Stimulated activated CD8-positive, alpha-beta memory T cell treated with anti-CD3 and anti-CD28 coated beads, Interleukin-12 subunit alpha, Interleukin-12 subunit beta, amount 100 ng/mL, for 4 hours (primary cell): ENCODE measurements at regions not wholly inside any gene's neighbourhood (a gene's known extent, or its start where the extent isn't known, plus 50 kb on each side); places are given as distances from the start of the nearest gene placed in this dataset.

Experiments used
- DNase-seq: peaks from one replicate; pipeline ENCODE4 v3.0.0-alpha.2; 2020; ENCODE audit warnings: low read depth

GRCh38 chr20:61163031-61163430 lies 89.0 kb upstream of the CDH4 start:
- no peak for DNase-seq

GRCh38 chr20:61166324-61166723 lies 85.7 kb upstream of the CDH4 start:
- DNase-seq: no peak

GRCh38 chr20:61168605-61169004 lies 83.5 kb upstream of the CDH4 start:
- no peak for DNase-seq

GRCh38 chr20:61169874-61170273 lies 82.2 kb upstream of the CDH4 start:
- DNase-seq: no peak

GRCh38 chr20:61170496-61171320 lies 81.4 kb upstream of the CDH4 start:
- no peak for DNase-seq

GRCh38 chr20:61173267-61173666 lies 78.8 kb upstream of the CDH4 start:
- DNase-seq: no peak

- no peak for DNase-seq
Measured at GRCh38 chr20:61173961-61174725, 77.9 kb upstream of the CDH4 start.

GRCh38 chr20:61176874-61177273 lies 75.2 kb upstream of the CDH4 start:
- DNase-seq: no peak

GRCh38 chr20:61178551-61179071 lies 73.5 kb upstream of the CDH4 start:
- DNase-seq: no peak

GRCh38 chr20:61184194-61184593 lies 67.9 kb upstream of the CDH4 start:
- no peak for DNase-seq

GRCh38 chr20:61185181-61185580 lies 66.9 kb upstream of the CDH4 start:
- DNase-seq: no peak

- no peak for DNase-seq
Measured at GRCh38 chr20:61185841-61186601, 66.0 kb upstream of the CDH4 start.

GRCh38 chr20:61186771-61187472 lies 65.1 kb upstream of the CDH4 start:
- no peak for DNase-seq

GRCh38 chr20:61189534-61189933 lies 62.5 kb upstream of the CDH4 start:
- DNase-seq: no peak

- no peak for DNase-seq
Measured at GRCh38 chr20:61191096-61191495, 61.0 kb upstream of the CDH4 start.

GRCh38 chr20:61192337-61192950 lies 59.6 kb upstream of the CDH4 start:
- DNase-seq: no peak

GRCh38 chr20:61193164-61193563 lies 58.9 kb upstream of the CDH4 start:
- no peak for DNase-seq
